Mammary epithelial cell (primary cell): ENCODE measurements at regions not wholly inside any gene's neighbourhood (a gene's known extent, or its start where the extent isn't known, plus 50 kb on each side); places are given as distances from the start of the nearest gene placed in this dataset.

Experiments
- CTCF ChIP-seq, 2 donors: IDR thresholded peaks in 1 of 2; conservative IDR thresholded peaks in 1 of 2; 2 replicates each; pipeline ENCODE4 v1.5.1; 2011 to 2012; ENCODE audit warnings: inconsistent platforms in 2 of 2, low read length in 2 of 2, mild to moderate bottlenecking in 2 of 2, control low read depth in 1 of 2, low read depth in 1 of 2; ENCODE audit not compliant: insufficient read depth in 1 of 2; ENCODE audit errors: extremely low read depth in 1 of 2
- EZH2 ChIP-seq: IDR thresholded peaks from 2 replicates; pipeline ENCODE4 v1.6.1; 2012; ENCODE audit warnings: low read length, inconsistent platforms, borderline replicate concordance

- no peak for TF ChIP-seq CTCF (conservative IDR thresholded peaks at IDR 0.05 in 1 of 2, IDR thresholded peaks at IDR 0.05 in 1 of 2; ENCODE audit: extremely low read depth in 1 of 2, insufficient read depth in 1 of 2, low read depth in 1 of 2, low read length in 2 of 2)
- no peak for TF ChIP-seq EZH2
These were observed 494.8 kb upstream of the MAN1A1 start for GRCh38 chr6:119844387-119844786.
